ENCODE measurements at regions not wholly inside any gene's neighbourhood (a gene's known extent, or its start where the extent isn't known, plus 50 kb on each side); places are given as distances from the start of the nearest gene placed in this dataset.
A peak's percentile ranks its signal among the peaks of the same experiment; 100 is the strongest.

- TF ChIP-seq CTCF (IDR thresholded peaks at IDR 0.05; ENCODE audit: low read depth, low read length) (no peak), EZH2phosphoT487 (IDR thresholded peaks at IDR 0.05; ENCODE audit: low read depth) (no peak)
- H3K4me3 ChIP-seq (ENCODE audit: low read length) = no peak overlapping the region
- no peaks in the 10 kb centered on the region for H4K20me1 ChIP-seq (ENCODE audit: insufficient read depth, low read length)
- H3K4me1 ChIP-seq (ENCODE audit: low read length) = peaks cover 30% of the 10 kb centered on the region
- no peaks in the 10 kb centered on the region for H3K36me3 ChIP-seq (replicated peaks; ENCODE audit: low read depth, low read length)
- no peaks in the 10 kb centered on the region for H3K79me2 ChIP-seq (ENCODE audit: low read length)
- no peak overlapping the region for H3K27ac ChIP-seq (ENCODE audit: low read length)
- no peak overlapping the region for H2AFZ ChIP-seq (ENCODE audit: low read depth, low read length)
- H3K4me2 ChIP-seq (ENCODE audit: low read length) = no peak overlapping the region
- H3K9me3 ChIP-seq (ENCODE audit: insufficient read depth, low read length) = no peaks in the 10 kb centered on the region
- H3K27me3 ChIP-seq (ENCODE audit: low read depth, low read length) = no peaks in the 10 kb centered on the region
- H3K9ac ChIP-seq (ENCODE audit: low read length) = no peak overlapping the region
Observed at GRCh38 chr3:27535809-27536392, 51.7 kb upstream of the SLC4A7 start.

- Histone ChIP-seq H3K79me2 (ENCODE audit: low read length) (no peaks in the 10 kb centered on the region), H3K27me3 (ENCODE audit: low read depth, low read length) (no peaks in the 10 kb centered on the region), H2AFZ (ENCODE audit: low read depth, low read length) (peak overlapping the region; percentile 37; the same call in 1 of the 2 replicates), H3K4me3 (ENCODE audit: low read length) (no peak overlapping the region), H3K36me3 (replicated peaks; ENCODE audit: low read depth, low read length) (no peaks in the 10 kb centered on the region), H3K4me1 (ENCODE audit: low read length) (peaks cover 34% of the 10 kb centered on the region), H3K9me3 (ENCODE audit: insufficient read depth, low read length) (no peaks in the 10 kb centered on the region), H3K27ac (ENCODE audit: low read length) (no peak overlapping the region; the same call in 1 of the 2 replicates), H3K9ac (ENCODE audit: low read length) (0 out of 2 replicates have a peak overlapping the region, but pooled peaks have one; percentile 4), H3K4me2 (ENCODE audit: low read length) (peak overlapping the region; percentile 39), H4K20me1 (ENCODE audit: insufficient read depth, low read length) (no peaks in the 10 kb centered on the region)
- TF ChIP-seq CTCF (IDR thresholded peaks at IDR 0.05; ENCODE audit: low read depth, low read length) (no peak), EZH2phosphoT487 (IDR thresholded peaks at IDR 0.05; ENCODE audit: low read depth) (no peak)
Observed at GRCh38 chr3:27533718-27534573, 49.8 kb upstream of the SLC4A7 start.

Data from OCI-LY3 (cell line).